Small intestine (tissue), 7 donors: ENCODE measurements at regions not wholly inside any gene's neighbourhood (a gene's known extent, or its start where the extent isn't known, plus 50 kb on each side); places are given as distances from the start of the nearest gene placed in this dataset.

ENCODE experiments used
- DNase-seq, 2 donors: peaks; one replicate each; pipeline versions ENCODE4 v3.0.0 to v3.0.0-alpha.2; 2013
- FAIRE-seq: peaks from 2 replicates; lab custom pipeline; 2012; peaks lifted over from hg19 to GRCh38; lab: Jason Lieb, UNC
- H3K27ac ChIP-seq, 3 donors: one replicate each; pipeline ENCODE4 v1.5.1; 2013; ENCODE audit warnings: low read length in 2 of 3, mild to moderate bottlenecking in 2 of 3, control low read depth in 1 of 3, inconsistent platforms in 1 of 3, low read depth in 1 of 3, moderate library complexity in 1 of 3
- H3K27me3 ChIP-seq, 3 donors: one replicate each; pipeline ENCODE4 v1.6.1; 2013; ENCODE audit warnings: low read length in 3 of 3, inconsistent platforms in 1 of 3; ENCODE audit not compliant: control insufficient read depth in 3 of 3, insufficient read depth in 3 of 3
- H3K36me3 ChIP-seq, 3 donors: one replicate each; pipeline ENCODE4 v1.6.1; 2013; ENCODE audit warnings: low read length in 3 of 3, inconsistent platforms in 1 of 3, low read depth in 1 of 3, mild to moderate bottlenecking in 1 of 3, moderate library complexity in 1 of 3; ENCODE audit not compliant: control insufficient read depth in 3 of 3, insufficient read depth in 2 of 3
- H3K4me1 ChIP-seq, 3 donors: one replicate each; pipeline ENCODE4 v1.6.1; 2013; ENCODE audit warnings: low read length in 2 of 3, inconsistent platforms in 1 of 3, low read depth in 1 of 3, mild to moderate bottlenecking in 1 of 3, moderate library complexity in 1 of 3; ENCODE audit not compliant: control insufficient read depth in 3 of 3, insufficient read depth in 2 of 3
- H3K4me3 ChIP-seq, 3 donors: one replicate each; pipeline ENCODE4 v1.5.1; 2013; ENCODE audit warnings: low read length in 3 of 3, control low read depth in 1 of 3, inconsistent platforms in 1 of 3, low read depth in 1 of 3, mild to moderate bottlenecking in 1 of 3, moderate library complexity in 1 of 3
- H3K9me3 ChIP-seq, 2 donors: one replicate each; pipeline ENCODE4 v1.6.1; 2013; ENCODE audit warnings: low read depth in 1 of 2, low read length in 1 of 2; ENCODE audit not compliant: control insufficient read depth in 2 of 2, insufficient read depth in 1 of 2
- WGBS, 3 donors: extraction: QIAGEN DNeasy Blood & Tissue Kit; methylation state at CpG; one replicate each; pipeline ENCODE4 v1.1.7; 2013; 5-methylcytosine and 5-hydroxymethylcytosine counted together
- donor health status: healthy with polysubstance abuse.
- donor health status: control.
- donor health status: control.
- donor health status: Bipolar disorder and iron deficiency.
- donor health status: healthy.

GRCh38 chr1:165031001-165031400 is 325.5 kb downstream of the LMX1A start:
- Histone ChIP-seq H3K4me3 (no peak overlapping the region), H3K9me3 (no peaks in the 10 kb centered on the region), H3K27ac (no peak overlapping the region), H3K36me3 (no peaks in the 10 kb centered on the region), H3K27me3 (no peaks in the 10 kb centered on the region), H3K4me1 (no peaks in the 10 kb centered on the region)
- FAIRE-seq: no peak
- DNase-seq: no peak
- WGBS, 3 donors: 58 to 61% (median 59%) methylated on average over 2 of the region's 2 CpGs

GRCh38 chr1:165025805-165026204 is 330.7 kb downstream of the LMX1A start:
- Histone ChIP-seq H3K36me3 (no peaks in the 10 kb centered on the region), H3K9me3 (peaks cover 0 to 10% of the 10 kb centered on the region in 2 donors), H3K27me3 (no peaks in the 10 kb centered on the region), H3K4me1 (no peaks in the 10 kb centered on the region), H3K4me3 (no peak overlapping the region), H3K27ac (no peak overlapping the region)
- WGBS, 3 donors: 90 to 97% (median 92%) methylated on average over 2 of the region's 2 CpGs
- FAIRE-seq: no peak
- no peak for DNase-seq

GRCh38 chr1:165014753-165015152 is 341.8 kb downstream of the LMX1A start:
- H3K4me1 ChIP-seq: no peaks in the 10 kb centered on the region
- no peak for FAIRE-seq
- 74 to 82% (median 79%) methylated on average over 4 of the region's 4 CpGs for WGBS, 3 donors
- no peak for DNase-seq
- H3K4me3 ChIP-seq: no peak overlapping the region
- no peak overlapping the region for H3K27ac ChIP-seq
- H3K36me3 ChIP-seq: no peaks in the 10 kb centered on the region
- H3K27me3 ChIP-seq: no peaks in the 10 kb centered on the region
- no peaks in the 10 kb centered on the region for H3K9me3 ChIP-seq

- DNase-seq (no peak), FAIRE-seq (no peak)
- Histone ChIP-seq H3K9me3 (no peaks in the 10 kb centered on the region), H3K4me3 (no peak overlapping the region), H3K4me1 (no peaks in the 10 kb centered on the region), H3K27me3 (no peaks in the 10 kb centered on the region), H3K27ac (no peak overlapping the region), H3K36me3 (no peaks in the 10 kb centered on the region)
- WGBS, 3 donors: 11 to 26% (median 11%) methylated on average over 1 of the region's 1 CpG
Measured at GRCh38 chr1:165011991-165012531, 344.5 kb downstream of the LMX1A start.

GRCh38 chr1:165011186-165011585 is 345.3 kb downstream of the LMX1A start:
- Histone ChIP-seq H3K4me3 (no peak overlapping the region), H3K36me3 (no peaks in the 10 kb centered on the region), H3K4me1 (no peaks in the 10 kb centered on the region), H3K9me3 (no peaks in the 10 kb centered on the region), H3K27me3 (no peaks in the 10 kb centered on the region), H3K27ac (no peak overlapping the region)
- 53 to 72% (median 68%) methylated on average over 1 of the region's 1 CpG for WGBS, 3 donors
- FAIRE-seq: no peak
- no peak for DNase-seq

GRCh38 chr1:165010418-165011070 is 346.0 kb downstream of the LMX1A start:
- WGBS, 3 donors: 58 to 59% (median 58%) methylated on average over 3 of the region's 3 CpGs
- H3K27me3 ChIP-seq: no peaks in the 10 kb centered on the region
- no peaks in the 10 kb centered on the region for H3K36me3 ChIP-seq
- H3K9me3 ChIP-seq: no peaks in the 10 kb centered on the region
- FAIRE-seq (no peak), DNase-seq (no peak)
- no peak overlapping the region for H3K27ac ChIP-seq
- no peak overlapping the region for H3K4me3 ChIP-seq
- H3K4me1 ChIP-seq: no peaks in the 10 kb centered on the region

- H3K9me3 ChIP-seq: no peaks in the 10 kb centered on the region
- no peak overlapping the region for H3K27ac ChIP-seq
- no peaks in the 10 kb centered on the region for H3K27me3 ChIP-seq
- H3K36me3 ChIP-seq: no peaks in the 10 kb centered on the region
- H3K4me3 ChIP-seq: no peak overlapping the region
- no peak for DNase-seq
- 86 to 92% (median 89%) methylated on average over 7 of the region's 7 CpGs for WGBS, 3 donors
- no peak for FAIRE-seq
- H3K4me1 ChIP-seq: no peaks in the 10 kb centered on the region
Measured at GRCh38 chr1:165006831-165007230, 349.7 kb downstream of the LMX1A start.

GRCh38 chr1:164999146-164999545 is 357.4 kb downstream of the LMX1A start:
- H3K27me3 ChIP-seq: no peaks in the 10 kb centered on the region
- no peaks in the 10 kb centered on the region for H3K4me1 ChIP-seq
- no peak overlapping the region for H3K4me3 ChIP-seq
- H3K36me3 ChIP-seq: no peaks in the 10 kb centered on the region
- 74 to 81% (median 77%) methylated on average over 5 of the region's 5 CpGs for WGBS, 3 donors
- FAIRE-seq (no peak), DNase-seq (no peak)
- H3K27ac ChIP-seq: no peak overlapping the region
- H3K9me3 ChIP-seq: no peaks in the 10 kb centered on the region
